Sigmoid colon (tissue), 4 donors: ENCODE measurements at regions not wholly inside any gene's neighbourhood (a gene's known extent, or its start where the extent isn't known, plus 50 kb on each side); places are given as distances from the start of the nearest gene placed in this dataset.
"Not testable (repeated sequence)": the region's sequence is repeated elsewhere in the genome, so short reads cannot be mapped to it uniquely, and the experiment has no call there.

Experiments used
- CTCF ChIP-seq, 4 experiments: fragments of 450-650 bp in 3 of 4; fragments of 200-600 bp in 1 of 4; IDR thresholded peaks; one replicate each; pipeline ENCODE4 v1.5.1; 2016 to 2019; ENCODE audit warnings: antibody characterized with exemption in 4 of 4, mild to moderate bottlenecking in 3 of 4, moderate library complexity in 2 of 4
- EP300 ChIP-seq, 4 donors: sonication (generic); formaldehyde crosslinking; IDR thresholded peaks; one replicate each; pipeline ENCODE4 v1.6.1; 2017; ENCODE audit warnings: antibody characterized with exemption in 4 of 4
- POLR2A ChIP-seq, 2 donors: fragments of 450-650 bp; IDR thresholded peaks; one replicate each; pipeline ENCODE4 v1.6.1; 2016; ENCODE audit warnings: antibody characterized with exemption in 2 of 2, mild to moderate bottlenecking in 2 of 2, moderate library complexity in 2 of 2
- POLR2AphosphoS5 ChIP-seq, 4 donors: sonication (generic); formaldehyde crosslinking; IDR thresholded peaks; one replicate each; pipeline ENCODE4 v1.6.1; 2017; ENCODE audit warnings: antibody characterized with exemption in 4 of 4

GRCh38 chr5:50581845-50582244, 84.6 kb upstream of the PARP8 start:
- TF ChIP-seq CTCF, POLR2A, POLR2AphosphoS5, EP300 (IDR thresholded peaks at IDR 0.05): not testable (repeated sequence)
